ENCODE measurements at regions not wholly inside any gene's neighbourhood (a gene's known extent, or its start where the extent isn't known, plus 50 kb on each side); places are given as distances from the start of the nearest gene placed in this dataset.
A peak's percentile ranks its signal among the peaks of the same experiment; 100 is the strongest.

DNA sequence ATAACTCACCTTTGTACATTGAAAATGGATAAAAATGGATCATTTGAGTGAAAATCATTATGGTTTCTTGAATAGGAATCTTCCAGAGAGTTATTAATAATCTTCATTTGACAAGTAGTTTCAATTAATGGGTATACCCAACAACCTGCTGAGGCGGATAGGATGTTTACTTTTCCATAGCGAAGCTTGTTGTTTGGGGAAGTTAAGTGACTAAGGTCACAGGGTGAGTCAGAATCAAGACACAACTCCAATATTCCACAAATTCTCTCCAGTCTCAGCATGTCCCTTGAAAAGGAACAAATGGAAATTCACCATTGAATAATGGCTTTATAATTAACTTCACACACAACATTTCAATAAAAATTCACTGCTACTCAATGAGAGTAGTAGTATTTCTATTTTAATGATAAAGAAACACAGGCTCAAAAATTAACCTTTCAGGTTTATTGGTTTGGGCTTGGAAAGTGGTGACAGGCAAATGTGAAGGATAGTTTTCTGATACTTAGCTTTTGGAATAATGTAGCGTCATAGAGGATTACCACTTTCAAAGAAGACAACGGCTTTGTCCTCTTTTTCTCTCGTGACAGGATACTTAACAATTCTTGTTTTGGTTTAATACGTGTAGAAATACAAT, 211.3 kb downstream of the GPD2 start:
- no peak for DNase-seq (ENCODE audit: low spot score)

DNA sequence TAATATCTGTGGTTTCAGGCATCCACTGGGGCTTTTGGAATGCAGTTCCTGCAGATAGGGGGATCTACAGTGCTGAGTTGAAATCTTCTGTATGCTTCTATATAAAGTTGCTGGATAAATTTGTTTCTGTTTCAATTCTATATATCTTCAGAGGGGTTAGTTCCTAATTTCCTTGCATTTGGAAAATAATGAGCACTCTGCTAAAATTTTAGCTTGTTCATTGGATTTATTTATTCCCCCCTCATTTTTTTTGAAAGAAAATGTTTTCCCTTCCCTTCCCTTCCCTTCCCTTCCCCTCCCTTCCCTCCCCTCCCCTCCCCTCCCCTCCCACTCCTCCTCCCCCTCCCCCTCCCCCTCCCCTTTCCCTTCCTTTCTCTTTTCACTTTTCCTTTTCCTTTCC, 212.3 kb downstream of the GPD2 start:
- no peak for DNase-seq (ENCODE audit: low spot score)

DNA sequence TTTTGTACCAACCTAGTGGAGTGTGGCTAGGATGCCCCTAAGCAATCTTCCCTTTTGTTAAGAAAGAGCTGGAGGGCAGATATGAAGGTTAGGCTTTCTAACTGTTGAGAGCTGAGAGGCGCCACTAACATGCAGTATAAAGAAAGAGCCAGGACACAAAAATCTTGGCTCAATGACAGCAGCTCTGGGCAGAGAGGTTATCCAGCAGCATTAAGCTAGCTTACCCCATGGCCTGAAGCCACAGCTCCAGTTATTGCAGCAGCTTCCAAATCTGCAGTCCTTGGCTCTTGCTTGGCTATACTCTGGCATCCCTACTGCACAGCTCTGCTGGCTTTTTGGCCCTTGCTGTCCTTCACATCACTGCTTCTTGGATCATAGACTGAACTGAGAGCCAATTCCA, 213.4 kb downstream of the GPD2 start:
- DNase-seq (ENCODE audit: low spot score), result no peak

DNA sequence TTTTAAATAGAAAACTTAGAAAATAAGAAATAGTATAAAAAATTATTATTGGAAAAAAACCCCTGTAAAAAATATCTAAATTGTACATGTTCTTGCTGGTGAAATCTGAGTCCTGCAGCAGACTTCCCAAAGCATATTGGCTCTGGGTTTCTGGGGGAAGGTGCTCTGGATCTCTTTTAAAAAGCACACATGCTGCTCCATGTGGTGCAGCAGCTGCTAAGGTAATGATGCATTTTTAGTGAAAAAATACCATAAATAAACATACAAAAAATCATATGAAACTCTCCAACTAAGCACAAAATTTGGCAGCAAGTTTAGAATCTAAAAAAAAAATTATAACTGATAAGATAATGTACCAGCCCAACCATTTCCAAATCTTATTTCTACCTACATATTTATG, 216.5 kb downstream of the GPD2 start:
- no peak for DNase-seq (ENCODE audit: low spot score)

DNA sequence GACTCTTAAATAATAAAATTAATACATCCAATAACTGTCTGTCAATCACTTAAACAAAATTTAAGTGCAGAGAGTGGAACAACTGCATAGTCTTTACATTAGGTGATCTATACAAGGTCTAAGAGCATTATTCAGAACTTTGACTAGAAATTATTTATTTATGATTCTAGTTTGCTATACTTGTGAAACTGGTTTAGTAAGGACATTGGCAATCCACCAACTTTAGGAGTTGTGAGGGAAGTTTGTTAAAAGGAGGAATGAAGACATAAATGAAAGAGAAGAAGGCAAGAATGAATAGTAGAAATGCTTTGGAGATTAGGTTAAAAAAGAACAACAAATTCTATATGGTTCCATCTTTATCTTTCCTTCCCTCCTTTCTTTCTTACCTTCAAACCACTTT, 217.5 kb downstream of the GPD2 start:
- DNase-seq (ENCODE audit: low spot score), result no peak

DNA sequence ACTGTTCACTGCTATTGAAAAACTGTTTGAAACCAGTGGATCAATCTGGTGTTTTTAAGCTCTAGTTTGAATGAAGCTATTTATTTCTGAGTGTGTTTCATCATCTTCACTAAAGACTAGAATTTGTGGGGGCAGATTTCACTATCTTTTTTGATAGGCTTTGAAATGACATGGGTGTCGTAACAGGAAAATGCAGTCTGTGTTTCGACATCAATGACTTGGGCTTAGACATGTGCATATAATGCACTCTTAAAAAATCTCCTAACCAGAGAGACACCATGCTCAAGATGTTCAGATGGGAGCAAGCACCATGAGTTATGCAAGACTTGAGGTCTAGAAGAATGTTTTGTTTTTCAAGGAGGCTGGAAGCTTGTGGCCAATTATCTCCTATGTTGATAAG, 221.6 kb downstream of the GPD2 start:
- peak; percentile 7 for DNase-seq (ENCODE audit: low spot score)

DNA sequence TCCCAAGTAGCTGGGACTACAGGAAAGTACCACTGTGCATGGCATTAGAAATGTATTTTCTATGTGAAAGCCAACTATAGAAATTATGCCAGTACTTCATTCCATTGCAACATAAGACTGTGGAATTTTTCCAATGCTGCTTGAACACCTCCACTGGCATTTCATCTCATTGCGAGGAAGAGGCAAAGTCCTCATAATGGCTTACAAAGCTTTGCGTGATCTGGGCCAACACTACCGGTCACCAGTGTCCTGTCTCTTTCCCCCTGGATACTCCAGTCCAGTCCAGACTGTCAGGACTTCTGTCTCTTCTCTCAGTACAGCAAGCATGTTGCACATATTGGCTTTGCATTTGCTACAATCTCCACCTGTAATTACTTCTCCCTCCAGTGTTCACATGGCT, 223.5 kb downstream of the GPD2 start:
- DNase-seq (ENCODE audit: low spot score), result no peak

DNA sequence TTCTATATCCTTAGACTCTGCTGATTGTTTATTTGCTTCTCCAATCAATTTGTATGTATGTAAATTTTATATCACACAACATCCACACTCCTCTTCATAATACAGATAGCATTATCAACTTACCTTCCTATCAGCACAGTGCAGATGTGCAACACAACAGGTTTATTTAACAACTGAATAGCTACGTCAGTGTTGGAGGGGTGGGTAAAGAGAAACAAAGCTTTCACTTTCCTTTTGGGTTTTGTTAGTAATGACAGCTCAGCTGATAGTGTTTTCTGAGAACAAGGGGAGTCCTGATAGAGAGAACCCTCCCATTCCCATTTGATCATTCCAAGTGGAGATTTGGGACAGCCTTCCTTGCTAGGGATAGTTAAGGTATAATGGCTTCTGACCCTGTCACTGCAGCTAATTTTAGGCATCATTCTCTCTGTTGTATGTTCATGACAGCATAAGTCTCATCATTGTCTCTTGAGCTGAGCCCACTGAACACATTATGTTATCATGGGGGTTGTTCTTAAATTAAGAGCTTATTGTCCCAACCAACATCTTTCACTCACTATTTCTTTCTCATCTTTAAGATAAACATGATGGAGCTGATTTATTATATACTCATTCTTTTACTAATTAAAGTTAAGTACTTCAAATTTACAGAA, 227.7 kb downstream of the GPD2 start:
- no peak for DNase-seq (ENCODE audit: low spot score)

DNA sequence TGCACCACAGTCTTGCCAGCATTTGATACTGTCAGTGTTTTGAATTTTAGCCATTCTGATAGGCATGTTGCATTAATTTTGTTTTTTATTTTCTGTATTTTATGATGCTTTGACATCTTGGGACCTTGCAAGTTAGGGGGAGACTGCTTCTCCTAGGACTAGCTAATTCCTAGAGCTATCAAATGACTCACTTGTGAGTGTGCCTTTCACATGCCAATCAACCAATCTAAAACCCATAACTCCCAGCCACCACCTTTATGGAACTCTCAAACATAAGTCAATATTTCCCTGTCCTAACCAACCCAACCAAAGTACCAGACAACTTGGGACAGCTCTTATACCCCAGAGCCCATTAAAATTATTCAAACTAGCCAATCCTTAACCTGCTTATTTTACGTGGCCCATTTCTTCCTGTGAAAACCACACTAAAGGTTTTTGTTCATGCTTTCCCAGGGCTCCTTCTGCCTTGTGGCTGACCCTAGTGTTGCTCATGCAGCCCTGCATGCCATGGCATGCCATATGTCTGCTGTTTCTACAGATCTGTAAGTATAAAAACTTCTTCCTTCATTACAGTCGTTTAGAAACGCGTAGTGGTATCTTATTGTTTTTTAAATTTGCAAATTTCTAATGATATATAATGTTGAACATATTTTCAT, 230.1 kb downstream of the GPD2 start:
- no peak for DNase-seq (ENCODE audit: low spot score)

DNA sequence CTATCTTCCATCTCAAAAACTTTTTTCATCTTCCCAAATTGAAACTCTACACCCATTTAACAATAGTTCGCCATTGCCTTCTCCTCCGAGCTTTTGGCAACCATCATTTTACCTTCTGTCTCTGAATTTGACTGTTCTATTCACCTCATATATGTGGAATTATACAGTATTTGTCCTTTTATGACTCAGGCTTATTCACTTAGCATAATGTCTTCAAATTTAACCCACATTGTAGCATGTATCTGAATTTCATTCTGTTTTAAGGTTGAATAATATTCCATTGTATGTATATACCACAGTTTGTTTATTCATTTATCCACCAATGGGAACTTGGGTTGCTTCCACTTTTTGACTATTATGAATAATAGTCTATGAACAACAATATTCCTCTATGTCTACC, 233.9 kb downstream of the GPD2 start:
- DNase-seq (ENCODE audit: low spot score), result no peak

DNA sequence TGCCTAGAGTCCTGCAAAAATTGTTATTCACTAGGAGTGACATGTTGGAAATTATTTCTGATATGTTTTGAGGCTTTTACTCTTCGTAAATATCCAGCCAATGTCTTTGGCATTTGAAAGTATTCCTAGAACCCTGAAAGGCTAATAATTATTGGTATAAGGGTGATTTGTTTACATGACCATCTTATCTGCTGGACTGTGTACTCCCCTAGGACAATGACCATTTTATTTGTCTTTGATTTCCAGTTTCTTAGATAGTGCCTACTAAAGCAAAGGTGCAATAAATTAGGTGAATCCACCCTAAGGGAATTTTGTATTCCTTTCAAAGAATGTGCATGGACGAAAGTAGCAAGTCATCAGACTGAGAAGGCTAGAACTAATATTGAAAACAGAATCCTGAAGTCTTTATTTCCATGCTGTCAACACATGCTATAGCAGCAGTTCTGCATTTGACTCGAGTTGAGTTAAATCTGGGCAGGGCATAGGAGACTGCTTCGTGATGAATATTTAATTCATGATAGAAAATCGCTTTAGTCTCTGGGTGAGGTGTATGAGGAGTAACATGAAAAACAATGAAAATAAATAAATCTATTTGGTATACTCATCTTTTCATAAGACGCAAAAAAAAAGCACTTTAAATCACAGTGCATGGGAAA, 235.7 kb downstream of the GPD2 start:
- DNase-seq (ENCODE audit: low spot score), result no peak

DNA sequence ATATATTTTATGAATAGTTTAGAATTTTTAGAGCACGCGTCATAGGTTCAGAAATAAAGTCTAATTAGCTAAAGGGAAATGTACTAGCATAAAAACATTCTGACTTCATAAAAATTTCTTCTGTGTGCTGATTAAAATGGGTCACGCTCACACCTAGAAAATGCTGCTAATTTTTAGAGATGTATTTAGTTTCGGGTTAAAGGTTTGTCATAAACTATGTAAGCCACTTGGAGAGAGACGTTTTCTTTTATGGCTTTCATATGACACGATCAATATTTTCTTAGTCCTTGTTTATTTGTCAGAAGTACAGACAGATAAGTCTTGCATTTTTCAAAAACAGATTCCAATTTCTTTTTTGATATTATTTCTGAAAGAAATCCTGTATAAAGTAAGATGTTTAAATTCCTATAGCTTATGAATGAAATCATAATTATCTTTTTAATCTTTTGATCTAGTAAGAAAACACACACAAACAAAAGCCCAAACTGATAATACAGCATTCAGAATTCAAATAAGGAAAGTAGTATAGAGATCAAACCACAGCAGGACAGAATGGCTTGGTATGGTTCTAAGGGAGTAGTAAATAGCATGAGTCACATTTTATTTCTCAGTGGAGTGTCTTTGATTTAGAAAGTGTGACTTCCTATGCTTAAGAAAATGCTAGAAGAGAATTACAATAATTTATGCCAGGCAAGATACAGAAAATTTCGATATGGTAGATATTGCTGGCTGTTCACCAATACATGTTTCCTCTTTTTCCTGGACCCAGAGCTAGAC, 236.6 kb downstream of the GPD2 start:
- peak; percentile 23 for DNase-seq (ENCODE audit: low spot score)

DNA sequence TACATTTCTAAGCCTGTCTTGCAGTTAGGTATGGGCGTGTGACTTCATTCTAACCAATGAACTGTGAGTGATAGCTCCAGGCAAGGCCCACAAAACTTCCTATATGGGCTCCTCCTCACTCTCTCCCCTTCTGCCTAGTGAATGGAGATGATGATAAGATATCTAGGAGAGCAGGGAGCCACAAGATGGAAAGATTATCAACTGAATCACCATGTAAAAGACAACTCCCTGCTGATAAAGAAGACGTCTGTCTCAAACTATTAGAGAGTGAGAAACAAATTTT, 237.1 kb downstream of the GPD2 start:
- no peak for DNase-seq (ENCODE audit: low spot score)

DNA sequence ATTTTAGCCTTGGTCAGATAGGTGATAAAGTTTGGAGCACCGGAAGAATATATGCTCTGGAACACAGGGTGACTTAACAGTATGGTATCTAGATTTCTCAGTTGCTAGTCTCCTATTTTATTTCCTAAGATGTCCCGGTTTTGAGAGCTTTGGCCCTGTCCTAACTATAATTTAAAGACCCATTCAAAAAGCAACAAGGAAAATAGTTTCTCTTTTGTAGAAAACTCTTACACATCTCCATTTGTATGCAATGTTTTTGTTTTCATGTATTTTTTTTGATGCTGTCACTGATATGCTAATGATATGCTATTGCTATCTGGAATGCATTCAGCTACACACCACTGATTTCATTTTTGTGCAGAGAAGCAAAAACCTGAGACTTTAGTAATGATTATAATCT, 237.8 kb downstream of the GPD2 start:
- DNase-seq (ENCODE audit: low spot score), result no peak

DNA sequence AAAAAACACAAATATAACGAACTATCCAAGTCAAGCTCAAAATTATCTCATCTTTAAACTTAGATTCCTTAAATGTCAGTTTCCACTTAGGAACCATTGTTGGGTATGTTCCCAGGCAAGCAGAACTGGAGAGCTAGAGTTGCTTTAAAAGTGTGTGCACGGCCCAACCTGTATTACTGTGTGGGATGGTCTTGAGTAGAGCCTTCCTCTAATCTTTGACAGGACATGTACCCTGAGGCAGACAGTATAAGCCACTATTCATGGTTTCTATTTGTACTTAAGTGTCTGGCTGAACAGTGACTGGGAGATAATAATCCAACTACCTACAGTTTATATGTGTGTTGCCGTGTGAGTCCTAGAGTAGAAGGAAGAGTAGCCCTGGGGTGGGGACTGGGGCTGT, 239.7 kb downstream of the GPD2 start:
- peak; percentile 4 for DNase-seq (ENCODE audit: low spot score)

DNA sequence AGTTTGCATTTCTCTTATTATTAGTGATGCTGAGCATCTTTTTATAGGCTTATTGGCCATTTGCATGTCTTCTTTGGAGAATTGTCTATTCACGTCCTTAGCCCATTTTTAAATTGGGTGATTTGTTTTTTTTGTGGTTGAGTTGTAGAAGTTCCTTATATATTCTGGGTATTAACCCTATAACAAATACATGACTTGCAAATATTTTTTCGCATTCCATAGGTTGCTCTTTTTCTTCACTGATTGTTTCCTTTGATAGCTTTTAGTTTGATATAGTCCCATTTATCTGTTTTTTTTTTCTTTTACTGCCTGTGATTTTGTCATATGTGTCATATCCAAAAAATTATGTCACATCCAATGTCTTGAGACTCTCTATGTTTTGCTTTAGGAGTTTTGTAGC, 243.6 kb downstream of the GPD2 start:
- DNase-seq (ENCODE audit: low spot score), result no peak

DNA sequence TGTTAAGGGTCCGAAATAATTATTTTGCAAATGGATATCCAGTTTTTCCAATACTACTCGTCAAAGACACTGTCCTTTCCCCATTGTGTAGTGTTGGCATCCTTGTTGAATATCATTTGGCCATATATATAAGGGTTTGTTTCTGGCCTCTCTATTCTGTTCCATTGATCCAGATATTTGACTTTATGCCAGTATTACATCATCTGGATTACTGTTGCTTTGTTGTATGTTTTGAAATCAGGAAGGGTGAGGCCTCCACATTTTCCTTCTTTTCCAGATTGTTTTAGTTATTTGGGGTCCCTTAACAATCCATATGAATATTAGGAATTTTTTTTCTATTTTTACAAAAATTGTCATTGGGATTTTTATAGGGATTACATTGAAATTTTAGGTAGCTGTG, 244.1 kb downstream of the GPD2 start:
- DNase-seq (ENCODE audit: low spot score), result no peak

DNA sequence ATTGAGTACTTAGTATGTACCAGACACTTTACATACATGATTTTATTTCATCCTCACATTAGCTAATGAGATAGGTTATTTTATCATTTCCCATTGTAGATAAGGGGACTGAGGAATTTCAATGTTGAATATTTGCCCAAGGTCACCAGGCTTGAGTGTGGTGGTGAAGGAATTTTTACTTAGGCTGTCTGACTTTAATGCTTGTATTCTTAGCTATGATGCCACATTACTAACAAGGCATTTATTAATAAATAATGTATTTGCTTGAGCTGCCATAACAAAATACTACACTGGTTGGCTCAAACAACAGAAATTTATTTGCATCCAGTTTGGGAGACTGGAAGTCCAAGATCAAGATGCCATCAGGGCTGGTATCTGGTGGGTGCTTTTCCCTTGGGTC, 250.9 kb downstream of the GPD2 start:
- DNase-seq (ENCODE audit: low spot score), result no peak

DNA sequence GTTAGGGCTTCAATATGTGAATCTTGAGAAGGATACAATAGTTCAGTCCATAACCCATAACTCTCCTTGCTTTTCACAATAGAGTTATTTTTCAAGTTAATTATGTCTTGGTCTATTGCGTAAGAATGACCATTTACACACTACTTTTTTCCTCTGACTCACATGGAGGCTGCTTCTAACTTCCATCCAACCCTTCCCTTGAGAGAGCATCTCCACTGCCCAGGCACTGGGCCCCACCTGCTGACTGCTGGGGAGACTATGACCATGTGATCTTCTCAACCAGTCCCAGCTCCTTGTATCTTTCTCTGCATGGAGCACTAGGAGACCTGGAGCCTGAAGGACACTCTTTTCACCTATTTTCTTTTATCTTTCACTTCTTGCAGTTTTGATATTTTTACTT, 251.5 kb downstream of the GPD2 start:
- peak; percentile 17 for DNase-seq (ENCODE audit: low spot score)

DNA sequence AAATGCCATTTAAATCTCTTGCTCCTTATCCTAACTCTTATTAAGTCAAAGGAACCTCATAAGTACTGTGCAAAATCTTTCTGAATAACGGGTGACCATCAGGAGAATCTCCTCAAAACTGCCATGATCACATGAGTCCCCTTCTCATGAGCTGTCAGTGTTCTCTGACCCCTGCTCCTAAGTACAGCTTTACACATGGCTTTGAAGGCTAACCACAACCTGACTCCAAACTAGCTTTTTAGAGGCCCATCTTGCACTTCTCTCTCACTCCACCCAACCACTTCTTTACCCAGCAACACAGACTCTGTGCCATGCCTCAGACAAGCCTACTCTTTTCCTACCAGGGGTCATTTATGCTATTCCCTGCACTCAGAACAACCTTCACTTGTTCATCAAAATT, 253.8 kb downstream of the GPD2 start:
- no peak for DNase-seq (ENCODE audit: low spot score)

DNA sequence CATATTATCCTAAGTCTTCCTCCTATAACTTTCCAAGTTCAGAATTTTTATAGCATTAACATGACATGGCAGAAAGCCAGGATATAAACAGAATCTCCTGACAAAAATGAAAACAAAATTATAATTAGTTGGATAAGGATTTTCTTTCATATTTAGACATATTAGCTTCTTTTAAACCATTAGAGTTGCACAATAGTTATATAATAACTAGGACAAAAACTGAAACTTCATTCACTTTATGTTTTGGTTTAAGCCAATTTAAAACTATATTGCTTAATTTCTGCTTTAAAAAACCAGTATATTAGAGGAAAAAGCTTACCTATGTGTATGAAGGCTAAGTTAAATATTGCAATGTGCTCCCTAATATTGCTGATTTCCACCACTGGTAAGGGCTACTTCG, 254.8 kb downstream of the GPD2 start:
- DNase-seq (ENCODE audit: low spot score), result no peak

DNA sequence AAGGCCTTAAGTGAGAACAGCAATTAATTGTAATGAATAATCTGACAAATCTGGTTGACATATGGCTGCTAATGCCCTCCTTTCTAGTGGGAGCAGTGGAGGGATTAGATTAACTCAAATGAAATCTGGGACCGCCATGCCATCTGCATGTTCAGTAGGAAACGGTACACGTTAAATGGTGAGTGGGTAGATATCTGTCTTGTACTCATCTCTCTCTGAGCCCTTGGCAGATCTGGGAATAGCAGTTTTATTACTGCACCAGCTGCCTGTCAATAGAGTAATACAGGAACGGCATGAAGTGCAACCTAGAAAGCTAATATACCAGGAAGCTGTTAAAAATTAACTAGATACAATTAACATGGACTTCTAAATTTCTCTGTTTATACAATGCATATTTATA, 258.8 kb downstream of the GPD2 start:
- DNase-seq (ENCODE audit: low spot score), result no peak

DNA sequence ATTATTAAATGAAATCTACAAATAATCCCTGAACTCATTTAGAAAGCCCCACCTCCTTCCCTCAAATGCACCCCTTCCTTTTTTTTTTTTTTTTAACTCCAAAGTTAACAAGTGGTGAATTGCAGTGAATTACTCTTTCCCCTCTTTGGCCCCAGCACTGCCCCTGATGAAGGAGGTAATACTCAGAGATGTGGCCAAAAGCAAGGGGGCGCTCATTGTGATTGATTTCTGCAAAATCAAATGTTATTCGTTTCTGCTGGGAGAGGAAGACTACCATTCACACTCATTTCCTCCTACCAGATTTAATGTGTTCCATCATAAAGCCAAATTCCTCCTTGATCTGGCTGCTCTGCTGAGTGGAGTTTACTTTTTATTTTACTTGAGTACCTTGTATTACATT, 259.4 kb downstream of the GPD2 start:
- DNase-seq (ENCODE audit: low spot score), result no peak

Measured in COLO829 (cell line).